ENCODE measurements at regions not wholly inside any gene's neighbourhood (a gene's known extent, or its start where the extent isn't known, plus 50 kb on each side); places are given as distances from the start of the nearest gene placed in this dataset.

DNA sequence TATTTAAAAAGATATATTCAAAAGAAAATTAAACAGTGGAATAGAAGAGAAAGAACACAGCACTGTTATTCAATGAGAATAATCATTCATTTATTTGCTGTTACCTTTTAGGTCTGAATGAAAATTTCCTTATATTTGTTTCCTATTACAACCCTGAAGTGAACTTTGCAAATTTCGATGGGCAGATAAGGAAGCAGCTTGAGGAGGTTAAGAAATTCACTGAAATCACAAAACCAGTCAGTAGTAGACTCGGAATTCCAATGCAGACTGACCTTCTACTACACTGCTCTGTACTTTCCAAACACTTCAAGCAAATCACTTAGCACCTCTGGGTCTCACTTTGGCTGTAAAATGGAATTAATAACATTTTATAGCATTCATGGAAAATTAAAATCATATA is 172.0 kb upstream of the TP63 start:
- ChIA-PET POLR2A (no interaction called here), CTCF (interaction anchor here (2.7 kb wide), 1 partner anchor 186 kb away, joined by 8 read pairs; no protein-coding TSS in a partner anchor)
- H3K4me1 ChIP-seq (ENCODE audit: control insufficient read depth, insufficient read depth, low read length): peaks cover 11% of the 10 kb centered on the region
- H3K9me3 ChIP-seq (ENCODE audit: control insufficient read depth, insufficient read depth, low read depth, low read length): no peaks in the 10 kb centered on the region
- H3K27ac ChIP-seq (ENCODE audit: extremely low read depth, low read depth, low read length): no peak overlapping the region
- TF ChIP-seq TRIM28 (IDR thresholded peaks at IDR 0.05; ENCODE audit: borderline replicate concordance, low read length) (no peak), ZSCAN23 (tag by site-specific recombination; IDR thresholded peaks at IDR 0.05) (no peak), ZNF776 (tag by site-specific recombination; IDR thresholded peaks at IDR 0.05; ENCODE audit: borderline replicate concordance) (no peak)
- H3K36me3 ChIP-seq (ENCODE audit: control insufficient read depth in 2 of 2, insufficient read depth in 1 of 2, low read length in 2 of 2): no peaks in the 10 kb centered on the region
- no peak overlapping the region for H3K4me3 ChIP-seq (ENCODE audit: low read depth, low read length)

DNA sequence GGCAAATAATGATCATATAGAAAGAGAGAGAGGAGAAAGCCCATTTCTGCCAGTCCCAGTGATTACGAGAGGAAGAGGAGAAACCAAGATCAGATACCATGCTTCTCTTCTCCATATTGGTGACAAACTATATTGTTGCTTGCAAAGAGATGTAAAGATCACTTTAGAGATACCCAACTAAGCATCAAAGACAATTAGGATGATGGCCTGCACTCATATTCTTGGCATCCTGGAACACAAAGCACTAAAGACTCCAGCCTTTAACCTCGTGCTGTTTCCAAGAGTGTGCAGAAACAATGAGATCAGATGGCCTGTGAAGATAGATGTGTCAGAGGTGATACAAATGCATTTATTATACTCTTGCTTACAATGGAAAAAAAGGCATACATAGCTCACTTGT is 170.7 kb upstream of the TP63 start:
- TF ChIP-seq ZNF174 (tag by site-specific recombination; IDR thresholded peaks at IDR 0.05) (no peak), ZNF280C (tag by site-specific recombination; IDR thresholded peaks at IDR 0.05) (no peak), KLF7 (tag by site-specific recombination; IDR thresholded peaks at IDR 0.05; ENCODE audit: borderline replicate concordance) (no peak), KLF8 (tag by site-specific recombination; IDR thresholded peaks at IDR 0.05) (no peak), ZNF645 (tag by site-specific recombination; IDR thresholded peaks at IDR 0.05) (no peak), ZNF624 (tag by site-specific recombination; IDR thresholded peaks at IDR 0.05) (no peak), SCRT2 (tag by site-specific recombination; IDR thresholded peaks at IDR 0.05) (no peak), ZNF529 (tag by site-specific recombination; IDR thresholded peaks at IDR 0.05; ENCODE audit: insufficient replicate concordance) (no peak), ZNF626 (tag by site-specific recombination; IDR thresholded peaks at IDR 0.05) (no peak)
- TF ChIP-seq, protein P1, sequence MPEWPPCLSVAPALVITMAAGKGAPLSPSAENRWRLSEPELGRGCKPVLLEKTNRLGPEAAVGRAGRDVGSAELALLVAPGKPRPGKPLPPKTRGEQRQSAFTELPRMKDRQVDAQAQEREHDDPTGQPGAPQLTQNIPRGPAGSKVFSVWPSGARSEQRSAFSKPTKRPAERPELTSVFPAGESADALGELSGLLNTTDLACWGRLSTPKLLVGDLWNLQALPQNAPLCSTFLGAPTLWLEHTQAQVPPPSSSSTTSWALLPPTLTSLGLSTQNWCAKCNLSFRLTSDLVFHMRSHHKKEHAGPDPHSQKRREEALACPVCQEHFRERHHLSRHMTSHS (tag by site-specific recombination; IDR thresholded peaks at IDR 0.05): no peak
- Histone ChIP-seq H3K9me3 (ENCODE audit: control insufficient read depth, insufficient read depth, low read depth, low read length) (no peaks in the 10 kb centered on the region), H3K36me3 (ENCODE audit: control insufficient read depth in 2 of 2, insufficient read depth in 1 of 2, low read length in 2 of 2) (no peaks in the 10 kb centered on the region), H3K4me3 (ENCODE audit: low read depth, low read length) (no peak overlapping the region), H3K4me1 (ENCODE audit: control insufficient read depth, insufficient read depth, low read length) (peaks cover 11% of the 10 kb centered on the region), H3K27ac (ENCODE audit: extremely low read depth, low read depth, low read length) (no peak overlapping the region)
- ChIA-PET CTCF (no interaction called here), POLR2A (no interaction called here)

GRCh38 chr3:189464799-189465198 is 166.4 kb upstream of the TP63 start:
- Histone ChIP-seq H3K4me1 (ENCODE audit: control insufficient read depth, insufficient read depth, low read length) (no peaks in the 10 kb centered on the region), H3K27ac (ENCODE audit: extremely low read depth, low read depth, low read length) (no peak overlapping the region), H3K4me3 (ENCODE audit: low read depth, low read length) (no peak overlapping the region), H3K9me3 (ENCODE audit: control insufficient read depth, insufficient read depth, low read depth, low read length) (no peaks in the 10 kb centered on the region), H3K36me3 (ENCODE audit: control insufficient read depth in 2 of 2, insufficient read depth in 1 of 2, low read length in 2 of 2) (no peaks in the 10 kb centered on the region)
- ChIA-PET POLR2A (no interaction called here), CTCF (no interaction called here)
- TF ChIP-seq, protein P2, sequence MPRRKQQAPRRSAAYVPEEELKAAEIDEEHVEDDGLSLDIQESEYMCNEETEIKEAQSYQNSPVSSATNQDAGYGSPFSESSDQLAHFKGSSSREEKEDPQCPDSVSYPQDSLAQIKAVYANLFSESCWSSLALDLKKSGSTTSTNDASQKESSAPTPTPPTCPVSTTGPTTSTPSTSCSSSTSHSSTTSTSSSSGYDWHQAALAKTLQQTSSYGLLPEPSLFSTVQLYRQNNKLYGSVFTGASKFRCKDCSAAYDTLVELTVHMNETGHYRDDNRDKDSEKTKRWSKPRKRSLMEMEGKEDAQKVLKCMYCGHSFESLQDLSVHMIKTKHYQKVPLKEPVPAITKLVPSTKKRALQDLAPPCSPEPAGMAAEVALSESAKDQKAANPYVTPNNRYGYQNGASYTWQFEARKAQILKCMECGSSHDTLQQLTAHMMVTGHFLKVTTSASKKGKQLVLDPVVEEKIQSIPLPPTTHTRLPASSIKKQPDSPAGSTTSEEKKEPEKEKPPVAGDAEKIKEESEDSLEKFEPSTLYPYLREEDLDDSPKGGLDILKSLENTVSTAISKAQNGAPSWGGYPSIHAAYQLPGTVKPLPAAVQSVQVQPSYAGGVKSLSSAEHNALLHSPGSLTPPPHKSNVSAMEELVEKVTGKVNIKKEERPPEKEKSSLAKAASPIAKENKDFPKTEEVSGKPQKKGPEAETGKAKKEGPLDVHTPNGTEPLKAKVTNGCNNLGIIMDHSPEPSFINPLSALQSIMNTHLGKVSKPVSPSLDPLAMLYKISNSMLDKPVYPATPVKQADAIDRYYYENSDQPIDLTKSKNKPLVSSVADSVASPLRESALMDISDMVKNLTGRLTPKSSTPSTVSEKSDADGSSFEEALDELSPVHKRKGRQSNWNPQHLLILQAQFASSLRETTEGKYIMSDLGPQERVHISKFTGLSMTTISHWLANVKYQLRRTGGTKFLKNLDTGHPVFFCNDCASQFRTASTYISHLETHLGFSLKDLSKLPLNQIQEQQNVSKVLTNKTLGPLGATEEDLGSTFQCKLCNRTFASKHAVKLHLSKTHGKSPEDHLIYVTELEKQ (tag by site-specific recombination; IDR thresholded peaks at IDR 0.05; ENCODE audit: borderline replicate concordance): no peak
- no peak for TF ChIP-seq ZNF214 (tag by site-specific recombination; IDR thresholded peaks at IDR 0.05; ENCODE audit: borderline replicate concordance)

All from HEK293 (cell line).